ENCODE measurements at regions not wholly inside any gene's neighbourhood (a gene's known extent, or its start where the extent isn't known, plus 50 kb on each side); places are given as distances from the start of the nearest gene placed in this dataset.

- Histone ChIP-seq H3K9me3 (ENCODE audit: control insufficient read depth, low read length) (no peaks in the 10 kb centered on the region), H3K36me3 (ENCODE audit: control insufficient read depth, insufficient read depth, low read length) (no peaks in the 10 kb centered on the region), H3K27me3 (ENCODE audit: control insufficient read depth, insufficient read depth, low read length, poor library complexity, severe bottlenecking) (no peaks in the 10 kb centered on the region), H3K4me1 (ENCODE audit: control insufficient read depth, insufficient read depth, low read length) (no peaks in the 10 kb centered on the region), H3K4me3 (ENCODE audit: low read length) (no peak overlapping the region), H3K9ac (ENCODE audit: extremely low read depth, low read length, poor library complexity, severe bottlenecking) (no peak overlapping the region), H3K27ac (ENCODE audit: low read depth, low read length) (no peak overlapping the region)
- H3K4me3 Mint-ChIP-seq: no peak overlapping the region
- H3K27ac Mint-ChIP-seq: no peak overlapping the region
- no peaks in the 10 kb centered on the region for H3K9me3 Mint-ChIP-seq
- DNase-seq: no peak
- H3K36me3 Mint-ChIP-seq (ENCODE audit: low read depth): no peaks in the 10 kb centered on the region
- TF ChIP-seq CTCF (conservative IDR thresholded peaks at IDR 0.05): no peak
- 84 to 94% methylated on average over 8 to 9 of the region's 9 CpGs for WGBS, 2 experiments (ENCODE audit: insufficient coverage in 1 of 2, insufficient read length in 1 of 2)
- H3K4me1 Mint-ChIP-seq: peaks cover 12% of the 10 kb centered on the region
- peaks cover 6% of the 10 kb centered on the region for H3K27me3 Mint-ChIP-seq (ENCODE audit: insufficient read depth)
Measured at GRCh38 chr16:86635176-86635876, 57.0 kb downstream of the FOXL1 start.

- Histone ChIP-seq H3K9ac (ENCODE audit: extremely low read depth, low read length, poor library complexity, severe bottlenecking) (no peak overlapping the region), H3K27me3 (ENCODE audit: control insufficient read depth, insufficient read depth, low read length, poor library complexity, severe bottlenecking) (no peaks in the 10 kb centered on the region), H3K36me3 (ENCODE audit: control insufficient read depth, insufficient read depth, low read length) (no peaks in the 10 kb centered on the region), H3K4me3 (ENCODE audit: low read length) (no peak overlapping the region), H3K9me3 (ENCODE audit: control insufficient read depth, low read length) (no peaks in the 10 kb centered on the region), H3K27ac (ENCODE audit: low read depth, low read length) (no peak overlapping the region), H3K4me1 (ENCODE audit: control insufficient read depth, insufficient read depth, low read length) (no peaks in the 10 kb centered on the region)
- peaks cover 12% of the 10 kb centered on the region for H3K4me1 Mint-ChIP-seq
- DNase-seq: no peak
- H3K4me3 Mint-ChIP-seq: no peak overlapping the region
- H3K36me3 Mint-ChIP-seq (ENCODE audit: low read depth): no peaks in the 10 kb centered on the region
- TF ChIP-seq CTCF (conservative IDR thresholded peaks at IDR 0.05): no peak
- 92 to 95% methylated on average over 8 to 12 of the region's 12 CpGs for WGBS, 2 experiments (ENCODE audit: insufficient coverage in 1 of 2, insufficient read length in 1 of 2)
- peaks cover 4% of the 10 kb centered on the region for H3K27me3 Mint-ChIP-seq (ENCODE audit: insufficient read depth)
- H3K9me3 Mint-ChIP-seq: no peaks in the 10 kb centered on the region
- H3K27ac Mint-ChIP-seq: no peak overlapping the region
Measured at GRCh38 chr16:86635926-86636325, 57.6 kb downstream of the FOXL1 start.

DNA sequence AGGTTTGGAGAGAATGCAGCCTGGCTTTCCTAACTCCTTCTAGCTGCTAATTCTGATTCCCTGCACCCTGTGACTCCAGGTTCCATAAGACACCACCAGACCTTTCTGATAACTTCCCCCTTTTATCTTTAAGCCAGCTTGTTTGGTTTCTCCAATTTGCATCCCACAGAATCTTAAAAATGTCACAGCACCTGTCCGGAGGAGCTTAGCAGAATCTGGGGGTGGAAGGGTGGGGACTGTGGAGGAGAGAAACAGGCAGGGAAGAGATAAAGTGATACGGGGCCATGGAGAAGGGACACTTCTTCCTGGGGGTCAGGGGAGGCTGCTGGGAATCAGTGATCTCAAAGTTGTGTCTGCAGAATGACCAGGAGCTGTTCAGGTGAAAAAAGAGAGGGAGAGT, 59.4 kb downstream of the FOXL1 start:
- Mint-ChIP-seq H3K36me3 (ENCODE audit: low read depth) (no peaks in the 10 kb centered on the region), H3K27ac (no peak overlapping the region), H3K9me3 (no peaks in the 10 kb centered on the region), H3K4me3 (no peak overlapping the region), H3K4me1 (peaks cover 12% of the 10 kb centered on the region), H3K27me3 (ENCODE audit: insufficient read depth) (peaks cover 2% of the 10 kb centered on the region)
- no peak for DNase-seq
- Histone ChIP-seq H3K4me3 (ENCODE audit: low read length) (no peak overlapping the region), H3K36me3 (ENCODE audit: control insufficient read depth, insufficient read depth, low read length) (no peaks in the 10 kb centered on the region), H3K27me3 (ENCODE audit: control insufficient read depth, insufficient read depth, low read length, poor library complexity, severe bottlenecking) (no peaks in the 10 kb centered on the region), H3K9ac (ENCODE audit: extremely low read depth, low read length, poor library complexity, severe bottlenecking) (no peak overlapping the region), H3K27ac (ENCODE audit: low read depth, low read length) (no peak overlapping the region), H3K4me1 (ENCODE audit: control insufficient read depth, insufficient read depth, low read length) (no peaks in the 10 kb centered on the region), H3K9me3 (ENCODE audit: control insufficient read depth, low read length) (no peaks in the 10 kb centered on the region)
- no peak for TF ChIP-seq CTCF (conservative IDR thresholded peaks at IDR 0.05)
- 68% methylated on average over 2 of the region's 2 CpGs; no CpG with 5 or more reads in 1 of the 2 experiments for WGBS, 2 experiments (ENCODE audit: insufficient coverage in 1 of 2, insufficient read length in 1 of 2)

Measured in endodermal cell (in vitro differentiated cells).